ENCODE measurements at regions not wholly inside any gene's neighbourhood (a gene's known extent, or its start where the extent isn't known, plus 50 kb on each side); places are given as distances from the start of the nearest gene placed in this dataset.

DNA sequence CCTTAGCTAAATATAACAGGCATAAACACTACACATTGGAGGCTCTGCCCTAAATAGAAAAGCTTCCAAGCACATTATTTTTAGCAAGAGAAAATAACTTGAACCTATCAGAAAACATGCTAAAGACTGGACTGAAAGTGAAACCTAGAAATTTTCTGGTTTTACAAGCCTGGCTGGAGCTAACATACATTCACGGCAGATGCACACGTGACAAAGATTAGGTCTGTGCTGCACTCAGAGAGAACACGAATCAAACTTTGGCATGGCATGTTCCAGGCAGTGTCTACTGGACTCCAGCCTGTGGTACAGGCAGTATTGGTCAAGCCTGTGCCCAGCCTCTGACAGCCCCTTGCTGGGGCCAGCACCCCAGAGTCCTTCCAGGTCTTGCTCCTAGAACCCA, 94.1 kb upstream of the PCBD1 start:
- TF ChIP-seq, protein P1, sequence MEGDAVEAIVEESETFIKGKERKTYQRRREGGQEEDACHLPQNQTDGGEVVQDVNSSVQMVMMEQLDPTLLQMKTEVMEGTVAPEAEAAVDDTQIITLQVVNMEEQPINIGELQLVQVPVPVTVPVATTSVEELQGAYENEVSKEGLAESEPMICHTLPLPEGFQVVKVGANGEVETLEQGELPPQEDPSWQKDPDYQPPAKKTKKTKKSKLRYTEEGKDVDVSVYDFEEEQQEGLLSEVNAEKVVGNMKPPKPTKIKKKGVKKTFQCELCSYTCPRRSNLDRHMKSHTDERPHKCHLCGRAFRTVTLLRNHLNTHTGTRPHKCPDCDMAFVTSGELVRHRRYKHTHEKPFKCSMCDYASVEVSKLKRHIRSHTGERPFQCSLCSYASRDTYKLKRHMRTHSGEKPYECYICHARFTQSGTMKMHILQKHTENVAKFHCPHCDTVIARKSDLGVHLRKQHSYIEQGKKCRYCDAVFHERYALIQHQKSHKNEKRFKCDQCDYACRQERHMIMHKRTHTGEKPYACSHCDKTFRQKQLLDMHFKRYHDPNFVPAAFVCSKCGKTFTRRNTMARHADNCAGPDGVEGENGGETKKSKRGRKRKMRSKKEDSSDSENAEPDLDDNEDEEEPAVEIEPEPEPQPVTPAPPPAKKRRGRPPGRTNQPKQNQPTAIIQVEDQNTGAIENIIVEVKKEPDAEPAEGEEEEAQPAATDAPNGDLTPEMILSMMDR (IDR thresholded peaks at IDR 0.05): no peak
- no peak for TF ChIP-seq POLR2A (IDR thresholded peaks at IDR 0.05)

Measured in right lobe of liver (tissue), 4 donors.